ES-I3 (cell line): ENCODE measurements at regions not wholly inside any gene's neighbourhood (a gene's known extent, or its start where the extent isn't known, plus 50 kb on each side); places are given as distances from the start of the nearest gene placed in this dataset.
"Not testable (repeated sequence)": the region's sequence is repeated elsewhere in the genome, so short reads cannot be mapped to it uniquely, and the experiment has no call there.

Experiments
- H3K36me3 ChIP-seq: 2 replicates; pipeline ENCODE4 v1.6.1; 2013; ENCODE audit warnings: mild to moderate bottlenecking, low read length, control low read depth, moderate library complexity; ENCODE audit not compliant: insufficient read depth
- H3K4me1 ChIP-seq: 2 replicates; pipeline ENCODE4 v1.6.1; 2013; ENCODE audit warnings: mild to moderate bottlenecking, control low read depth, low read length; ENCODE audit not compliant: insufficient read depth
- H3K9ac ChIP-seq: 2 replicates; pipeline ENCODE4 v1.6.1; 2013; ENCODE audit warnings: low read depth, mild to moderate bottlenecking, low read length, moderate library complexity
- H3K9me3 ChIP-seq: 2 replicates; pipeline ENCODE4 v1.6.1; 2013; ENCODE audit warnings: mild to moderate bottlenecking, low read length, moderate library complexity; ENCODE audit not compliant: control insufficient read depth, insufficient read depth

DNA sequence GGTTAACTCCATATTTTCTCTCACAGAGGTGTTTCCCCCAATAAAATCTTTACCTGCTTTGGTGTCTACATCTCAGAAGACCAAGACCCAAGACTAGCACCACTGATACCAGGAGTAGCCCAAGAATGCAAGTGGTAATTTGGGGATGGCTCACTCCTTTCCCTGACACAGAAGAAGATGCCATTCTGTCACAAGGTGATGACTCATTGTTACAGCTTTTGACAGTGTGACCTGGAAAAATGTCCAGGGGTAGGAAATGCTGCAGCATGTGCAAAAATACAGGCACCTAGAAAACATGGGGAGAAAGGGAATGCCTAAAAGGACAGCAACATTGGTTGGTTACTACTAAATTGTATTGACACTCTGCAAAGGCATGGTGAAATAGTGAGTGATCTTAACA, 254.0 kb upstream of the GJE1 start:
- no peaks in the 10 kb centered on the region for H3K36me3 ChIP-seq
- no peaks in the 10 kb centered on the region for H3K9me3 ChIP-seq
- no peaks in the 10 kb centered on the region for H3K4me1 ChIP-seq
- H3K9ac ChIP-seq, result no peak overlapping the region

DNA sequence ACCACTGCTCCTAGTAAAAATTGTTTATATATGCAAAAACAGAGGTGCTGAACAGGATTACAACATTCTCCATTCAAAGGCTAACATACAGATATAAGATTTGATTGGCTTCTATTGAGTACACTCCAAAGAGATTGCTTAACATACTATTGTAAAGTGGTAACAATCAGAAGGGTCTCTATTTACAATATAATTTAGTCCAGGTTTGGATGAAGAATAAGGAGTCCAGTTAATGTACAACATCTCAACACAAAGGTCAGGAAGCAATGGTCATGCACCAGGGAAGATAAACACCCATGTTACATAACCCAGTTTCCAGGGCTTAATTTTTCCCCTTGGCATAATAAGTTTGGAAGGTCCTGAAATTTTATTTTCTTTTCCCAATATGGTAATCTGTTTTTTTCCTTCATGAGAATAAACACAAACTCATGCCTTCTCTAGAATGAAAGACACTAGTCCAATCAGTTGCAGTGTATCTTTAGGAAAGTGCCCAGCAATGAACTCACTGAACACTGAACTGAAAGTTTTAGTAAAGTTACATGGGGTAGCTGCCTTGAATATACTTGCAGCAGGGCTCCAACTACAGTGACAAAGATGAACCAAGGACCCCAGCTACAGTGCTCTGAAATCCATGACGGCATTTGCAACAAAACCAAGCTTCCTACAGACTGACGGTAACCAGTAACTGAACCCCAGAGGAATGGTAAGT, 255.3 kb upstream of the GJE1 start:
- H3K4me1 ChIP-seq, result no peaks in the 10 kb centered on the region
- peaks cover 3% of the 10 kb centered on the region; the same call in 1 of the 2 replicates for H3K9me3 ChIP-seq
- no peaks in the 10 kb centered on the region for H3K36me3 ChIP-seq
- no peak overlapping the region for H3K9ac ChIP-seq

DNA sequence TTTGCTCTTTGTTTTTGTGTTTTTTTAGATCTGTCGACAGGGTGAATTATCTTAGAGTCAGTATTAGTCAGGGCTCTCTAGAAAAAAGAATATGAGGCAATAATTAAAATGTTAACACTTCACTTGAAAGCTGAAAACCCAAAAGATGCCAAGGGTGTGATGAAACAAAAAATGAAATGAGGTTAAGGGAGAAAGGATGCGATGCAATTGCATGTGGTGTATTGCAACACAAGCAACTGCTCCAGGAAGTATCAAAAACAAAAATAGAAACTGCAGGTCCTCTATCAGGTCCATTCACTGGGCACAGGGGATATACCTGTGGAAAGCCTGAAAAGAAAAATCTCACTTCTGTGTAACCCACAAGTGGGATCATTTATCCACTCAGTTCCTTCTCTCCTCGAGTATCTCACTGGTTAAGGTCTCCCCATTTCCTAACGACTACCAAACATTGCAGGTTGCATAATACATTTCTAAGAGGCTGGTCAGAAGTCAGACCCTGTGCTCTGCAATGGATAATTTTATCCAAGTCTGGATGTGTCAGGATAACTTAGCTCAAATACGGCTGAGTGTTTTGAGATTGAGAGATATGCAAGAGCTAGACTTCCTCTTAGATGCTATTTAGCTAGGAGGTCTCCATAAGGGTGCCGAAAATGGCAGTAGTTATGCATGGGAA, 257.7 kb upstream of the GJE1 start:
- no peak overlapping the region for H3K9ac ChIP-seq
- no peaks in the 10 kb centered on the region for H3K4me1 ChIP-seq
- H3K36me3 ChIP-seq, result no peaks in the 10 kb centered on the region
- H3K9me3 ChIP-seq, result peaks cover 7% of the 10 kb centered on the region; the same call in 1 of the 2 replicates

DNA sequence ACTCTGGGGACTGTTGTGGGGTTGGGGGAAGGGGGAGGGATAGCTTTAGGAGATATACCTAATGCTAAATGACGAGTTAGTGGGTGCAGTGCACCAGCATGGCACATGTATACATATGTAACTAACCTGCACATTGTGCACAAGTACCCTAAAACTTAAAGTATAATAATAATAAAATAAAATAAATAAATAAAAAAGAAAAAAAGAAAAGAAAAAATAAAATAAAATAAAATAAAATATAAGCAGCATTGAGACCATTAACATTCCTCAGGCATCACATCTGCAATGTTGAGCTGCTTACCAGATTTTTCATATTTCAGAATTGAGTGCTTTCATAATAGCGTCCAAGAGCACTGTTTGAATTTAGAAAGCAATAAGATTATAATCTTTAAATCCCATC, 263.2 kb upstream of the GJE1 start:
- not testable (repeated sequence) for H3K4me1 ChIP-seq, H3K36me3 ChIP-seq, H3K9me3 ChIP-seq, H3K9ac ChIP-seq

DNA sequence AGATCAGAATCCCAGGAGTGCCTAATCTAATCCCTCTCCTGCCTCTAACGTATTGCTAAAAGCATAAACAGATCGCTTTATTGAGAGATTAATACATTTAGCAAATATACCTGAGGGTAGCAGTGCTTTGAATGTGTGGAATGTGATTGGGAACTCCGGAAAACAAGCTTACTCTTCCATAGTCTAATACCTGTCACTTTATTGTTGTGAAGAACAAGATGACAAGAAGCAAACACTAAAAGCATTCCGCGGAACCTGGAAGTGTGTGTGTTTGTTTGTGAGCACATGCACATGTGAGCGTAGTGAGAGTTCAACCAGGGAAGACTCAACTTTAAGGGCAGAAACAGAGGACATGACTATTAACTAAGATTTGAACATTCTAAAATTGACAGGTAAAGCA, 265.0 kb upstream of the GJE1 start:
- Histone ChIP-seq H3K9me3 (peaks cover 7% of the 10 kb centered on the region; the same call in 1 of the 2 replicates), H3K9ac (no peak overlapping the region), H3K4me1 (no peaks in the 10 kb centered on the region), H3K36me3 (no peaks in the 10 kb centered on the region)

DNA sequence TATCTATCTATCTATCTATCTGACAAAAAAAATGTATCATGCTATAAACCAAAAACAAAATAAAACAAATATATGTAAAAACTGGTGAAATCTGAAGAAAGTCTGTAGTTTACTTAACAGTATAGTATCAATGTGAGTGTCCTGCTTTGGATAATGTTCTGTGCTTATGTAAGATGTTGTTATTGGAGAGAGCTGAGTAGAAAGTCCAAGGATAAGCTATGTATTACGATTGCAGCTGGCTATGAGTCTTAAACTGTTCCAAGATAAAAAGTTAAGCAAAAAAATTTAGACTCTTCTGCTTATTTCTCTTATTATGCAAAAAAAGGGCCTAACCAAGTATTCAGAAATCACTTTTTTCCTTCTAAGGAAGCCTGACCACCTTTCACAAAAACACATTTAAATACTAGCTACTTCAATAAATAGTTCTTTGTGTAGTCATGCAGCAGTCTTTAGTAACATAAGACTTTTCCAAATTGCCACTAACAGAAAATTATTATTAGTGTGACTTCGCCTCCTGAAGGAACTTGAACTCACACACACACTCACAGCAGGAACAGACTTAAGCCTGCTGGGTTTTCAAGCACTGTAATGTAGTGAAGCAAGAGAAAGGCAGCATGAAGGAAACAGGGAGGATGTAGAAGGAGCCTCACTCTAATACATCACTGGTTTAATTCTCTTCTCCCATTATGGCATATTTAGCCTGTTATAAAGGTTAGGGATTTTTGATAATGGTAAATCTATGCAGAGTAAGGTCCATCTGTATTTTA, 265.8 kb upstream of the GJE1 start:
- no peaks in the 10 kb centered on the region for H3K4me1 ChIP-seq
- no peak overlapping the region for H3K9ac ChIP-seq
- H3K36me3 ChIP-seq, result no peaks in the 10 kb centered on the region
- H3K9me3 ChIP-seq, result no peaks in the 10 kb centered on the region

DNA sequence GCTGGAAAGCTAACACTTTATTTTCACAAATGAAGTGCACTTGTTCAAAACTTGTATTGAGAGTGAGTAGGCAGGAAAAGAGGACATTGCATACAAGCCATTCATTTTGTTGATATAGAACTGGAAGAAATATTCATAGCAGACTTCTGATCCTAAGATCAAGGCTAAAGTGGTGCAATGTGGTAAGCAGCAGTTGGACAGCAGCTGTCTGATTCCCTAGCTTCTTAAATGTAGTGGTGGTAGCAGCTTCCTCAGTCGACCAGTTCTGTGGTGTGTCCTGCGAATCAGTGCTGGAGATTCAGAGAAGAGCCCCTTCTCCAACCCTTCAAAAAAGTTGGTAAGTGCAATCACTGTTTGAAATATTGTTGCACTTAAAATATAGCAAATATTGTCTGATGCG, 281.7 kb upstream of the GJE1 start:
- no peaks in the 10 kb centered on the region for H3K4me1 ChIP-seq
- no peak overlapping the region for H3K9ac ChIP-seq
- no peaks in the 10 kb centered on the region for H3K36me3 ChIP-seq
- no peaks in the 10 kb centered on the region for H3K9me3 ChIP-seq

DNA sequence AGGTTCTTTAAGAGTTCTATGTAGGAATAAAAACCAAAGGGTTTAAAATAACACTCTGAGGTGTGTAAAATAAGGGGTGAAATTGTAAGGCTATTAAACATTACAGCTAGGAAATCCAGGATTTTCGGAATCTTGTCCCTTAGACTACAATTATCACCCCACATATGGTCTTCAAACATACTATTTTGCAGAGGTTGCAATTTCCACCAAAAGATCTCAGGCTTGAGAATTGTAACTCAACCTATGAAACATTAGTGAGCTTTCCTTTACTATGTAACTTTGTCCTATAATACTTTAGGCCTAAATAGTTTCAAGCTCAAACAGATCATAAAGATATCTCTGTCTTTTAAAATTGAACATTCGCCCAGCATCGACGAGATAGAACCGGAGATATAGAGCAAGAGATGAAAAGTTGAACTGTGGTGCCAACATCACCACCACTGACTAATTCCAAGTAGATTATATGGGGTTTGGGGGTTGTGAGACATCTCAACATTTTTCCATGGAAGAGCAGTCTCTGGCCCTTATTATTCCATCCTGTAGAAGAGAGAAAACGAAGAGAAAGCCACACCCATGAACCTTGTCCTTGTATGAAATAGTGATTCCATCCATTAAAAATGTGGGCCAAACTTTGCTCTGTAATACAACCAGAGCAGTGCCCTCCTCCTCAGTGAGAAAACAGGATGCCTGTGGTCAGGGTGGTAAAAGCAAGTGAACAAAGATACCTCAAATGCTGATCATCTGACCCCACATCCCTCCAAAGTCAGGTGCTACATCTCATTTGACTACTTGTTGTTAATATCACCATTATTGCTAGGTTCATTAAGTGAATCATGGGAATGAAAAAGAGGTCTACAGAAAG, 284.5 kb upstream of the GJE1 start:
- no peak overlapping the region for H3K9ac ChIP-seq
- no peaks in the 10 kb centered on the region for H3K36me3 ChIP-seq
- no peaks in the 10 kb centered on the region for H3K9me3 ChIP-seq
- H3K4me1 ChIP-seq, result no peaks in the 10 kb centered on the region

DNA sequence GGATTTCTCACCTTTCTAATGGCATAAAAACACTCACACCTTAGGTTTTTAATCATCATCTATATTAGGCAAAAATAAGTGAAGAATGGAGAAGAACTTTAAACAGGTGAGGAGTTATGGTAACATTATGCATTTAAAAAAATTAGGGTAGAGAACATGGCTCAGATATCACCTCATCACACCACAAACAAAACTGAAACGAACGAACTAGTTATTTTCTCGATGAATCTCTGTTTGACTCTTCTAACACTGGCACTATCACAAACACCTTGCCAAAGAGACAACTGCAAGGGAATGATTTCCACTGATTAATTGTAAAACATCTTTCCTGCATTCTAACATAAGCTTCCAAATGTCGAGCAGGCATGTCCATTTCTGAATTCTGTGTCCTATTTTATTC, 286.1 kb upstream of the GJE1 start:
- no peak overlapping the region for H3K9ac ChIP-seq
- H3K4me1 ChIP-seq, result no peaks in the 10 kb centered on the region
- H3K36me3 ChIP-seq, result no peaks in the 10 kb centered on the region
- no peaks in the 10 kb centered on the region for H3K9me3 ChIP-seq

DNA sequence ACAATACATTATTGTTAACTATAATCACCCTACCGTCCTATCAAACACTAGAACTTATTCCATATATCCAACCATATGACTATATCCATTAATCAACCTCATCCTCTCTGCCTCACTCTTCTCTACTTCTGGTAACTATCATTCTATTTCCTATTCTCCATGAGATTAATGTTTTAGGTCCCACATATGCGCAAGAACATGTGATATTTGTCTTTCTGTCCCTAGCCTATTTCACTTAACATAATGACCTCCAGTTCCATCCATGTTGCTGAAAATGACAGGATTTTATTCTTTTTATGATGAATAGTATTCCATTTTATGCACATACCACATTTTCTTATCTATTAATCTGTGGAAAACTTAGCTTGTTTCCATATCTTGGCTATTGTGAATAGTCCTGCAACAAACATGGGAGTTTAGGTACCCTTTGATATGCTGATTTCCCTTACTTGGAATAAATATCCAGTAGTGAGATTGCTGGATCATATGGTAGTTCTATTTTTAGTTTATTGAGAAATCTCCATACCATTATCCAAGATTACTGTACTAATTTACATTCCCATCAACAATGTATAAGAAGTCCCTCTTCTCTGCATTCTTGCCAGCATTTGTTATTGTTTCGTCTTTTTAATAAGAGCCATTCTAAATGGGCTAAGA, 289.4 kb upstream of the GJE1 start:
- Histone ChIP-seq H3K9ac (no peak overlapping the region), H3K36me3 (no peaks in the 10 kb centered on the region), H3K9me3 (no peaks in the 10 kb centered on the region; the same call in 1 of the 2 replicates), H3K4me1 (no peaks in the 10 kb centered on the region)

DNA sequence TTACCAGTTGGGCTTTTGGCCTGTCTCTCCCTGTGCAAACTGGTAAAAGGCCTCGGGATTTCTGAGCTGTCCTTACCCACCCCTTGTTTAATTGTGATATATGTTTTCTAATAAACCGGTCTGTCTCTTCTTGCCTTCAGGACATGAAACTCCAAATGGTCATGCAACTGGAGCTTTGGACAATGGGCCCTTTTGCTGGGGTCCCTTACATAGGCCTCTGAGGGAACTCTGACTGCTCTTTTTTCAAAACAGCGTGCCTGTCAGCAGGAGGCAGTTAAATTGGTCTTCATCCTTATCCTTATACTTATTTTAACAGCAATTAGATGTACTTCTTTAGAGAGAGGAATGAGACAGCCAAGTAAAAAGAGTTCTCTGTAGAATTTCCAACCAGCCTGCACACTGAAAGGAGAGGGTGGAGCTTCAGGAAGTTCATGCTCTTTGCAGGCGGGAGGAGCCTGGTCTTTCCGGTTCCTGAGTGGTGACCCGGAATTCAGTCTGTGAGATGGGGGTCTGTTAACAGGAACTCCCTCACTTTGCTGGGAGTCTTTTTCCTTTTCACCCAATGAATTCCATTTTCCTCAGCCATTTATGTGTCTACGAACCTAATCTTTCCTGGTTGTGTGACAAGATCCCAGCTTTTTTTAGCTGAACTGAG, 299.6 kb upstream of the GJE1 start:
- H3K9me3 ChIP-seq, result no peaks in the 10 kb centered on the region
- H3K9ac ChIP-seq, result no peak overlapping the region
- no peaks in the 10 kb centered on the region for H3K36me3 ChIP-seq
- peaks cover 27% of the 10 kb centered on the region; the same call in 1 of the 2 replicates for H3K4me1 ChIP-seq

DNA sequence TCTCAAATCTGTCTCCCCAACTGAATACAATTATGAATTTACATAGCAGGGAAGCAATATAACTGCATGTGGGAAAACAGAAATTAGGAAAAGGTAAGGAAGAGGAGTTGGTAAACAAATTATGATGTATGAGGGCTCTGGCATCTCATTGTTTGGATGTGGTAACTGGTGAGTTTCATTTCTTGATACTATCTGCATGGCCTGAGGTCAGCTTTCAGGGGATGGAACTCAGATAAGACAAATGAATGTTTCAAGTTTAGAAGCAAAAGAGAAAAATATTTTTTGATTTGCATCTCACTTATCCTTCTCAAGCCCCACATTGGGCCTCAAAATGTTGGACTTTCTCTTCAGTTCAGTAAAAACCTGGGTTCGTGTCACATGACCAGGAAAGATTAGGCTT, 302.2 kb upstream of the GJE1 start:
- no peak overlapping the region for H3K9ac ChIP-seq

DNA sequence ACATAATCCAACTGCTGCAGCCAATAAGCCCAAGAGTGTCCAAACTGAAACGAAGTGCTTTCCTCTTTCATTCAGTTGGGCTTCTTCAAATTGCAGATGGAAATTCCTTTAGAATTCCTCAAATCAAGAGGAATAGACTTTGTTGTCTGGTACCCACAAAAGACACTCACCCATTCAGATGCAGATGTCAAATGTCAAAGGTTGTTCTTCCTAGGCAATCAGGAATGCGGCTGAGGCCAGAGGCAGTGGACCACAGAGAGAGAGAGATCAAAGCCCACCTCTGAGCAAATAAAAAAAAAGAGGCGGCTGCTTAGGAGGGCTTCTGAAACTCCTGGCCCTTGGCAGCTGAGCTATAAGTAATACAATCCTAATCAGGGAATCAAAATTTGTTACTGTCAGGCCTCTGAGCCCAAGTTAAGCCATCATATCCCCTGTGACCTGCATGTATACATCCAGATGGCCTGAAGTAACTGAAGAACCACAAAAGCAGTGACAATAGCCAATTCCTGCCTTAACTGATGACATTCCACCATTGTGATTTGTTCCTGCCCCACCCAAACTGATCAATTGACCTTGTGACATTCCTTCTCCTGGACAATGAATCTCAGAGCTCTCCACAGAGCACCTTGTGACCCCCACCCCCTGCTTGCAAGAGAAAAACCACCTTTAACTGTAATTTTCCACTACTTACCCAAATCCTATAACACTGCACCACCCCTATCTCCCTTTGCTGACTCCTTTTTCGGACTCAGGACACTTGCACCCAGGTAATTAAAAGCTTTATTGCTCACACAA, 303.0 kb upstream of the GJE1 start:
- H3K9ac ChIP-seq, result no peak overlapping the region
- peaks cover 27% of the 10 kb centered on the region; the same call in 1 of the 2 replicates for H3K4me1 ChIP-seq
- H3K36me3 ChIP-seq, result no peaks in the 10 kb centered on the region
- H3K9me3 ChIP-seq, result peaks cover 4% of the 10 kb centered on the region; the same call in 1 of the 2 replicates

More for the DNA sequence above, 302.2 kb upstream of the GJE1 start:
- Histone ChIP-seq H3K36me3 (no peaks in the 10 kb centered on the region), H3K9me3 (peaks cover 4% of the 10 kb centered on the region; the same call in 1 of the 2 replicates), H3K4me1 (peaks cover 27% of the 10 kb centered on the region; the same call in 1 of the 2 replicates)
